Endothelial cell of umbilical vein (primary cell): ENCODE measurements at regions not wholly inside any gene's neighbourhood (a gene's known extent, or its start where the extent isn't known, plus 50 kb on each side); places are given as distances from the start of the nearest gene placed in this dataset.

Experiments used
- BruUV-seq: library from RNA; stranded (reverse); fragments of 400-500 nt; replicated peaks from 2 replicates; lab custom pipeline; 2021; lab: Mats Ljungman, UMichigan
- CTCF ChIA-PET: fragments of 300-600, 350-600 bp; sonication (Branson Sonifier 250); formaldehyde crosslinking; loops from one replicate; lab custom pipeline; 2021; ENCODE audit warnings: antibody characterized with exemption, inconsistent platforms; lab: Charles Lee
- POLR2A ChIA-PET: fragments of 300-600, 350-600 bp; sonication (Branson Sonifier 250); formaldehyde crosslinking; loops from one replicate; lab custom pipeline; 2021; ENCODE audit warnings: antibody characterized with exemption, inconsistent platforms; lab: Charles Lee
- DNase-seq: peaks from one replicate; pipeline ENCODE4 v3.0.0-alpha.2; 2011; ENCODE audit warnings: low read depth, low spot score
- FAIRE-seq: peaks from 2 replicates; lab custom pipeline; 2011; peaks lifted over from hg19 to GRCh38; lab: Jason Lieb, UNC
- H2AFZ ChIP-seq: 2 replicates; pipeline ENCODE4 v1.6.0; 2012; ENCODE audit warnings: low read depth, low read length, control low read depth, inconsistent platforms
- H3K27ac ChIP-seq: 2 replicates; pipeline ENCODE4 v1.5.1; 2011; ENCODE audit warnings: low read depth, mild to moderate bottlenecking, control low read depth, low read length, moderate library complexity; ENCODE audit not compliant: insufficient read depth
- H3K27me3 ChIP-seq, 2 experiments: 2 replicates each; pipeline versions ENCODE4 v1.6.0 to v1.6.1; 2011; ENCODE audit warnings: low read length in 2 of 2, mixed read lengths in 1 of 2; ENCODE audit not compliant: control insufficient read depth in 2 of 2, insufficient read depth in 2 of 2
- H3K36me3 ChIP-seq, 2 experiments: 2 replicates in 1 of 2; 3 replicates in 1 of 2; pipeline ENCODE4 v1.5.1; 2011; ENCODE audit warnings: low read length in 2 of 2, mild to moderate bottlenecking in 1 of 2, moderate library complexity in 1 of 2; ENCODE audit not compliant: control insufficient read depth in 2 of 2, insufficient read depth in 2 of 2; ENCODE audit errors: extremely low read depth in 1 of 2
- H3K4me1 ChIP-seq: 3 replicates; pipeline ENCODE4 v1.5.1; 2011; ENCODE audit warnings: mild to moderate bottlenecking, low read length; ENCODE audit not compliant: control insufficient read depth, insufficient read depth; ENCODE audit errors: extremely low read depth
- H3K4me2 ChIP-seq: 2 replicates; pipeline ENCODE4 v1.6.1; 2011; ENCODE audit warnings: low read length, control low read depth, mixed read lengths; ENCODE audit not compliant: insufficient read depth
- H3K4me3 ChIP-seq, 3 experiments: fragments of 200-600 bp in 1 of 3; sonication (generic), shearing (Covaris generic) in 1 of 3; replicated peaks in 1 of 3; 2 replicates each; pipeline ENCODE4 v1.5.1; 2011 to 2016; ENCODE audit warnings: control low read depth in 3 of 3, low read length in 3 of 3, mild to moderate bottlenecking in 2 of 3, inconsistent platforms in 1 of 3, low read depth in 1 of 3, moderate library complexity in 1 of 3; ENCODE audit not compliant: insufficient read depth in 1 of 3
- H3K79me2 ChIP-seq: 2 replicates; pipeline ENCODE4 v1.6.0; 2012; ENCODE audit warnings: low read length, inconsistent platforms; ENCODE audit not compliant: control insufficient read depth, insufficient read depth
- H3K9ac ChIP-seq: replicated peaks from 2 replicates; pipeline ENCODE3; 2011; ENCODE audit warnings: low read length, control low read depth; ENCODE audit not compliant: insufficient read depth; ENCODE audit errors: extremely low read depth
- H3K9me1 ChIP-seq: replicated peaks from 3 replicates; pipeline ENCODE4 v1.6.0; 2011; ENCODE audit warnings: mild to moderate bottlenecking, low read length; ENCODE audit not compliant: control insufficient read depth, insufficient read depth; ENCODE audit errors: extremely low read depth
- H3K9me3 ChIP-seq: replicated peaks from 2 replicates; pipeline ENCODE4 v1.5.1; 2012; ENCODE audit warnings: low read length, inconsistent platforms; ENCODE audit not compliant: control insufficient read depth, insufficient read depth
- H4K20me1 ChIP-seq: replicated peaks from 2 replicates; pipeline ENCODE3; 2011; ENCODE audit warnings: mild to moderate bottlenecking, low read length; ENCODE audit not compliant: control insufficient read depth, insufficient read depth; ENCODE audit errors: extremely low read depth
- CTCF ChIP-seq, 2 donors: IDR thresholded peaks; 1 replicate in 1 of 2; 2 replicates in 1 of 2; pipeline ENCODE4 v1.5.1; 2011; ENCODE audit warnings: low read length in 2 of 2, mild to moderate bottlenecking in 2 of 2, moderate library complexity in 2 of 2, control low read depth in 1 of 2, inconsistent platforms in 1 of 2, low read depth in 1 of 2; ENCODE audit not compliant: insufficient read depth in 1 of 2; ENCODE audit errors: extremely low read depth in 1 of 2
- EZH2 ChIP-seq: IDR thresholded peaks from 2 replicates; pipeline ENCODE4 v1.6.1; 2012; ENCODE audit warnings: borderline replicate concordance, low read depth, mild to moderate bottlenecking, moderate library complexity, low read length, inconsistent platforms; ENCODE audit not compliant: severe bottlenecking
- FOS ChIP-seq: IDR thresholded peaks from 2 replicates; pipeline ENCODE4 v1.6.1; 2011; ENCODE audit warnings: mild to moderate bottlenecking, low read length, moderate library complexity, borderline replicate concordance; ENCODE audit not compliant: insufficient read depth
- GATA2 ChIP-seq: IDR thresholded peaks from 2 replicates; pipeline ENCODE4 v1.7.0; 2011; ENCODE audit warnings: low read depth, mild to moderate bottlenecking, moderate library complexity, mixed read lengths, low read length; ENCODE audit not compliant: insufficient read length, insufficient read depth
- JUN ChIP-seq: IDR thresholded peaks from 2 replicates; pipeline ENCODE4 v1.6.1; 2011; ENCODE audit warnings: borderline replicate concordance, low read depth; ENCODE audit not compliant: insufficient read length, insufficient read depth
- MAX ChIP-seq: IDR thresholded peaks from 2 replicates; pipeline ENCODE4 v1.6.1; 2011; ENCODE audit not compliant: insufficient read depth, insufficient read length
- MYC ChIP-seq: IDR thresholded peaks from one replicate; pipeline ENCODE4 v1.6.1; 2011; ENCODE audit warnings: mild to moderate bottlenecking, low read depth, low read length
- POLR2A ChIP-seq: IDR thresholded peaks from 2 replicates; pipeline ENCODE4 v1.6.1; 2012; ENCODE audit warnings: low read depth, mild to moderate bottlenecking, control low read depth, low read length
- POLR2AphosphoS5 ChIP-seq: IDR thresholded peaks from 2 replicates; pipeline ENCODE4 v1.6.1; 2012; ENCODE audit warnings: low read depth, mild to moderate bottlenecking, control low read depth, low read length, moderate library complexity; ENCODE audit not compliant: insufficient read depth
- dilution Hi-C: fragments of 300-500 bp; cut with MboI; formaldehyde crosslinking; loops from one replicate; pipeline ENCODE4 v1.15.0; 2019; ENCODE audit warnings: low sequenced_read_pairs; ENCODE audit not compliant: extremely low pct_ligation_motif_present
- intact Hi-C: fragments of 100-400 bp; cut with micrococcal nuclease; formaldehyde crosslinking; loops from one replicate; pipeline ENCODE4 v1.10.0; 2022

GRCh38 chr6:155660251-155660977 is 204.8 kb upstream of the NOX3 start:
- dilution Hi-C loops = no loop called here

GRCh38 chr6:155656024-155656423 is 200.4 kb upstream of the NOX3 start:
- no peaks in the 10 kb centered on the region for H3K79me2 ChIP-seq
- no peaks in the 10 kb centered on the region for H3K36me3 ChIP-seq
- TF ChIP-seq MAX = no peak
- TF ChIP-seq POLR2A = no peak
- TF ChIP-seq FOS = no peak
- TF ChIP-seq EZH2 = no peak
- TF ChIP-seq MYC = no peak
- no peak for TF ChIP-seq CTCF (IDR thresholded peaks at IDR 0.05; ENCODE audit: extremely low read depth in 1 of 2, insufficient read depth in 1 of 2, low read depth in 1 of 2, low read length in 2 of 2)
- no peak for TF ChIP-seq GATA2
- TF ChIP-seq POLR2AphosphoS5 = no peak
- DNase-seq (no peak), FAIRE-seq (no peak)
- ChIA-PET CTCF (interaction anchor here (1.2 kb wide), 1 partner anchor 15 kb away, joined by 3 read pairs; no protein-coding TSS in a partner anchor), POLR2A (no interaction called here)
- H3K9me1 ChIP-seq = no peaks in the 10 kb centered on the region
- H3K4me3 ChIP-seq = no peak overlapping the region
- no peaks in the 10 kb centered on the region for H3K4me1 ChIP-seq
- H3K4me2 ChIP-seq = no peak overlapping the region
- no peaks in the 10 kb centered on the region for H3K27me3 ChIP-seq
- H3K9me3 ChIP-seq = no peaks in the 10 kb centered on the region
- no peak overlapping the region for H2AFZ ChIP-seq
- intact Hi-C loops = no loop called here
- H3K27ac ChIP-seq = no peak overlapping the region
- H4K20me1 ChIP-seq = no peaks in the 10 kb centered on the region
- BruUV-seq = no TSS peak
- dilution Hi-C loops = no loop called here
- H3K9ac ChIP-seq = no peak overlapping the region

More at GRCh38 chr6:155660251-155660977, 204.8 kb upstream of the NOX3 start:
- no peak overlapping the region for H2AFZ ChIP-seq
- H3K27ac ChIP-seq = no peak overlapping the region
- H3K4me3 ChIP-seq = no peak overlapping the region
- no peaks in the 10 kb centered on the region for H3K27me3 ChIP-seq
- TF ChIP-seq POLR2AphosphoS5 = no peak
- TF ChIP-seq JUN = no peak
- no peak for TF ChIP-seq MAX
- TF ChIP-seq GATA2 = no peak
- CTCF ChIA-PET = no interaction called here
- no peaks in the 10 kb centered on the region for H3K36me3 ChIP-seq
- H3K9me3 ChIP-seq = no peaks in the 10 kb centered on the region
- no peaks in the 10 kb centered on the region for H3K9me1 ChIP-seq
- no TSS peak for BruUV-seq
- no peaks in the 10 kb centered on the region for H4K20me1 ChIP-seq
- no peak for DNase-seq
- no peaks in the 10 kb centered on the region for H3K4me1 ChIP-seq
- H3K79me2 ChIP-seq = no peaks in the 10 kb centered on the region
- POLR2A ChIA-PET = no interaction called here
- no peak overlapping the region for H3K9ac ChIP-seq
- no peak for FAIRE-seq
- intact Hi-C loops = no loop called here
- no peak overlapping the region for H3K4me2 ChIP-seq
